ENCODE measurements at regions not wholly inside any gene's neighbourhood (a gene's known extent, or its start where the extent isn't known, plus 50 kb on each side); places are given as distances from the start of the nearest gene placed in this dataset.

- Mint-ChIP-seq H3K9me3 (ENCODE audit: insufficient read depth) (peaks cover 3% of the 10 kb centered on the region), H3K27ac (no peak overlapping the region), H3K4me3 (no peak overlapping the region), H3K27me3 (no peaks in the 10 kb centered on the region), H3K4me1 (no peaks in the 10 kb centered on the region)
- Histone ChIP-seq H4K20me1 (ENCODE audit: control insufficient read depth, insufficient read depth, low read length, poor library complexity, severe bottlenecking) (no peaks in the 10 kb centered on the region), H3K4me2 (replicated peaks; ENCODE audit: low read depth, low read length, poor library complexity, severe bottlenecking) (no peak overlapping the region), H3K4me3 (ENCODE audit: control extremely low read depth in 1 of 5, extremely low read depth in 1 of 5, insufficient read depth in 1 of 5, low read depth in 2 of 5, low read length in 4 of 5) (no peak overlapping the region), H3K9me3 (ENCODE audit: control extremely low read depth in 1 of 3, control insufficient read depth in 2 of 3, insufficient read depth in 1 of 3, low read length in 2 of 3) (no peaks in the 10 kb centered on the region), H3K4me1 (ENCODE audit: control insufficient read depth in 2 of 2, insufficient read depth in 2 of 2, low read length in 2 of 2) (no peaks in the 10 kb centered on the region), H2AFZ (ENCODE audit: insufficient read depth, low read depth, low read length, poor library complexity, severe bottlenecking) (no peak overlapping the region), H3K79me2 (ENCODE audit: control insufficient read depth, insufficient read depth, low read length) (no peaks in the 10 kb centered on the region), H3K36me3 (replicated peaks in 1 of 2; ENCODE audit: control extremely low read depth in 1 of 2, control insufficient read depth in 1 of 2, extremely low read depth in 1 of 2, insufficient read depth in 2 of 2, low read length in 1 of 2) (no peaks in the 10 kb centered on the region), H3K9ac (ENCODE audit: low read length) (no peak overlapping the region), H3K27me3 (replicated peaks in 1 of 4; ENCODE audit: control extremely low read depth in 1 of 4, control insufficient read depth in 3 of 4, insufficient read depth in 4 of 4, low read length in 3 of 4) (no peaks in the 10 kb centered on the region), H3K27ac (ENCODE audit: low read length in 2 of 2) (no peak overlapping the region)
- TF ChIP-seq EZH2 (IDR thresholded peaks at IDR 0.05; ENCODE audit: borderline replicate concordance, insufficient read depth, low read depth, low read length, poor library complexity, severe bottlenecking) (no peak), CTCF (IDR thresholded peaks at IDR 0.05) (no peak)
- no peak for DNase-seq
- CTCF ChIA-PET: no interaction called here
- intact Hi-C loops (cut with micrococcal nuclease): no loop called here
- WGBS (ENCODE audit: insufficient coverage): 100% methylated on average over 1 of the region's 4 CpGs
- POLR2A ChIA-PET: no interaction called here
- no peak for ATAC-seq (ENCODE audit: low read depth)
Observed at GRCh38 chr10:106479636-106480035, 684.9 kb downstream of the SORCS1 start.

GRCh38 chr10:106474876-106475275, 689.6 kb downstream of the SORCS1 start:
- H3K9me3 Mint-ChIP-seq (ENCODE audit: insufficient read depth): peaks cover 7% of the 10 kb centered on the region
- no peaks in the 10 kb centered on the region for H3K4me1 ChIP-seq (ENCODE audit: control insufficient read depth in 2 of 2, insufficient read depth in 2 of 2, low read length in 2 of 2)
- no peaks in the 10 kb centered on the region for H3K27me3 Mint-ChIP-seq
- H3K4me1 Mint-ChIP-seq: no peaks in the 10 kb centered on the region
- no peak overlapping the region for H3K27ac Mint-ChIP-seq
- no peak overlapping the region for H3K4me3 Mint-ChIP-seq
- no peak overlapping the region for H3K9ac ChIP-seq (ENCODE audit: low read length)
- no peak overlapping the region for H3K27ac ChIP-seq (ENCODE audit: low read length in 2 of 2)
- ChIA-PET POLR2A (no interaction called here), CTCF (no interaction called here)
- H4K20me1 ChIP-seq (ENCODE audit: control insufficient read depth, insufficient read depth, low read length, poor library complexity, severe bottlenecking): no peaks in the 10 kb centered on the region
- no peak for DNase-seq
- no peaks in the 10 kb centered on the region for H3K9me3 ChIP-seq (ENCODE audit: control extremely low read depth in 1 of 3, control insufficient read depth in 2 of 3, insufficient read depth in 1 of 3, low read length in 2 of 3)
- H3K4me2 ChIP-seq (replicated peaks; ENCODE audit: low read depth, low read length, poor library complexity, severe bottlenecking): no peak overlapping the region
- H3K79me2 ChIP-seq (ENCODE audit: control insufficient read depth, insufficient read depth, low read length): no peaks in the 10 kb centered on the region
- H3K36me3 ChIP-seq (replicated peaks in 1 of 2; ENCODE audit: control extremely low read depth in 1 of 2, control insufficient read depth in 1 of 2, extremely low read depth in 1 of 2, insufficient read depth in 2 of 2, low read length in 1 of 2): no peaks in the 10 kb centered on the region
- H3K4me3 ChIP-seq (ENCODE audit: control extremely low read depth in 1 of 5, extremely low read depth in 1 of 5, insufficient read depth in 1 of 5, low read depth in 2 of 5, low read length in 4 of 5): no peak overlapping the region
- intact Hi-C loops (cut with micrococcal nuclease): no loop called here
- TF ChIP-seq EZH2 (IDR thresholded peaks at IDR 0.05; ENCODE audit: borderline replicate concordance, insufficient read depth, low read depth, low read length, poor library complexity, severe bottlenecking) (no peak), CTCF (IDR thresholded peaks at IDR 0.05) (no peak)
- ATAC-seq (ENCODE audit: low read depth): no peak
- H3K27me3 ChIP-seq (replicated peaks in 1 of 4; ENCODE audit: control extremely low read depth in 1 of 4, control insufficient read depth in 3 of 4, insufficient read depth in 4 of 4, low read length in 3 of 4): no peaks in the 10 kb centered on the region
- H2AFZ ChIP-seq (ENCODE audit: insufficient read depth, low read depth, low read length, poor library complexity, severe bottlenecking): no peak overlapping the region

Measured in B cell (primary cell).